GM21381 (cell line): ENCODE measurements at regions not wholly inside any gene's neighbourhood (a gene's known extent, or its start where the extent isn't known, plus 50 kb on each side); places are given as distances from the start of the nearest gene placed in this dataset.

Source experiments
- ATAC-seq: cut with Tn5 transposase; IDR thresholded peaks from one replicate; pipeline ENCODE4 v1.9.1; 2021; ENCODE audit warnings: mild to moderate bottlenecking, moderate library complexity; ENCODE audit not compliant: unreplicated experiment

- ATAC-seq = no peak
Measured at GRCh38 chr1:243944429-243945160, 94.6 kb upstream of the AKT3 start.

- no peak for ATAC-seq
Measured at GRCh38 chr1:243943671-243944428, 93.8 kb upstream of the AKT3 start.

GRCh38 chr1:243942196-243943150, 92.4 kb upstream of the AKT3 start:
- ATAC-seq = no peak

- no peak for ATAC-seq
Measured at GRCh38 chr1:243940451-243940850, 90.4 kb upstream of the AKT3 start.

GRCh38 chr1:243939167-243939848, 89.3 kb upstream of the AKT3 start:
- ATAC-seq = no peak

- no peak for ATAC-seq
Measured at GRCh38 chr1:243938208-243938607, 88.2 kb upstream of the AKT3 start.

GRCh38 chr1:243933495-243933894, 83.5 kb upstream of the AKT3 start:
- ATAC-seq = no peak

GRCh38 chr1:243931957-243932356, 81.9 kb upstream of the AKT3 start:
- no peak for ATAC-seq

- no peak for ATAC-seq
Measured at GRCh38 chr1:243930822-243931671, 81.0 kb upstream of the AKT3 start.

- ATAC-seq = no peak
Measured at GRCh38 chr1:243927381-243927780, 77.3 kb upstream of the AKT3 start.

- ATAC-seq = no peak
Measured at GRCh38 chr1:243926803-243927245, 76.8 kb upstream of the AKT3 start.

GRCh38 chr1:243926299-243926698, 76.3 kb upstream of the AKT3 start:
- ATAC-seq = no peak

GRCh38 chr1:243924588-243925349, 74.7 kb upstream of the AKT3 start:
- no peak for ATAC-seq

GRCh38 chr1:243924188-243924587, 74.1 kb upstream of the AKT3 start:
- no peak for ATAC-seq

- ATAC-seq = no peak
Measured at GRCh38 chr1:243923292-243924171, 73.5 kb upstream of the AKT3 start.

GRCh38 chr1:243921111-243921510, 71.1 kb upstream of the AKT3 start:
- ATAC-seq = no peak

- no peak for ATAC-seq
Measured at GRCh38 chr1:243917863-243918565, 68.0 kb upstream of the AKT3 start.
